Skeletal muscle satellite cell (primary cell): ENCODE measurements at regions not wholly inside any gene's neighbourhood (a gene's known extent, or its start where the extent isn't known, plus 50 kb on each side); places are given as distances from the start of the nearest gene placed in this dataset.
"Not testable (repeated sequence)": the region's sequence is repeated elsewhere in the genome, so short reads cannot be mapped to it uniquely, and the experiment has no call there.

ENCODE experiments used
- H3K27me3 ChIP-seq: 2 replicates; pipeline ENCODE4 v1.7.0; 2013; ENCODE audit warnings: low read length; ENCODE audit not compliant: control insufficient read depth, insufficient read depth
- H3K36me3 ChIP-seq: 2 replicates; pipeline ENCODE4 v1.7.0; 2013; ENCODE audit warnings: mild to moderate bottlenecking, control low read depth, low read length; ENCODE audit not compliant: insufficient read depth
- H3K4me1 ChIP-seq: 2 replicates; pipeline ENCODE4 v1.7.0; 2013; ENCODE audit warnings: low read length; ENCODE audit not compliant: control insufficient read depth, insufficient read depth
- H3K4me2 ChIP-seq: 2 replicates; pipeline ENCODE4 v1.7.0; 2013; ENCODE audit warnings: mild to moderate bottlenecking, low read length
- H3K4me3 ChIP-seq: 2 replicates; pipeline ENCODE4 v1.7.0; 2013; ENCODE audit warnings: low read length
- H3K9ac ChIP-seq: 2 replicates; pipeline ENCODE4 v1.7.0; 2013; ENCODE audit warnings: mild to moderate bottlenecking, low read depth, low read length, moderate library complexity
- H3K9me3 ChIP-seq: replicated peaks from 2 replicates; pipeline ENCODE4 v1.7.0; 2013; ENCODE audit warnings: mild to moderate bottlenecking, control low read depth, low read length

- Histone ChIP-seq H3K4me3 (no peak overlapping the region), H3K27me3 (no peaks in the 10 kb centered on the region), H3K4me2 (no peak overlapping the region), H3K9me3 (no peaks in the 10 kb centered on the region), H3K4me1 (no peaks in the 10 kb centered on the region), H3K36me3 (no peaks in the 10 kb centered on the region), H3K9ac (no peak overlapping the region)
These were observed 1053.0 kb downstream of the TSN start for GRCh38 chr2:122808286-122808969.

- not testable (repeated sequence) for H3K4me1 ChIP-seq, H3K4me2 ChIP-seq, H3K27me3 ChIP-seq, H3K4me3 ChIP-seq, H3K9ac ChIP-seq, H3K36me3 ChIP-seq, H3K9me3 ChIP-seq
These were observed 1056.8 kb downstream of the TSN start for GRCh38 chr2:122812214-122812613.

GRCh38 chr2:122815120-122815519 is 1059.7 kb downstream of the TSN start:
- H3K4me3 ChIP-seq, result no peak overlapping the region
- no peaks in the 10 kb centered on the region for H3K27me3 ChIP-seq

GRCh38 chr2:122816803-122817202 is 1061.4 kb downstream of the TSN start:
- Histone ChIP-seq H3K36me3 (no peaks in the 10 kb centered on the region), H3K4me3 (no peak overlapping the region), H3K4me1 (no peaks in the 10 kb centered on the region), H3K27me3 (no peaks in the 10 kb centered on the region), H3K4me2 (no peak overlapping the region), H3K9me3 (peaks cover 4% of the 10 kb centered on the region), H3K9ac (no peak overlapping the region)

More at GRCh38 chr2:122815120-122815519, 1059.7 kb downstream of the TSN start:
- Histone ChIP-seq H3K4me2 (no peak overlapping the region), H3K9me3 (peaks cover 4% of the 10 kb centered on the region), H3K36me3 (no peaks in the 10 kb centered on the region), H3K9ac (no peak overlapping the region), H3K4me1 (no peaks in the 10 kb centered on the region)

GRCh38 chr2:122822319-122822718 is 1066.9 kb downstream of the TSN start:
- Histone ChIP-seq H3K4me1 (no peaks in the 10 kb centered on the region), H3K9me3 (peaks cover 4% of the 10 kb centered on the region), H3K9ac (no peak overlapping the region), H3K4me3 (no peak overlapping the region), H3K27me3 (no peaks in the 10 kb centered on the region), H3K4me2 (no peak overlapping the region), H3K36me3 (no peaks in the 10 kb centered on the region)

GRCh38 chr2:122830157-122830556 is 1074.7 kb downstream of the TSN start:
- H3K4me1 ChIP-seq, result no peaks in the 10 kb centered on the region
- no peaks in the 10 kb centered on the region for H3K36me3 ChIP-seq
- H3K4me3 ChIP-seq, result no peak overlapping the region
- no peak overlapping the region for H3K9ac ChIP-seq
- H3K9me3 ChIP-seq, result no peaks in the 10 kb centered on the region
- no peaks in the 10 kb centered on the region for H3K27me3 ChIP-seq
- no peak overlapping the region for H3K4me2 ChIP-seq

- Histone ChIP-seq H3K4me1 (no peaks in the 10 kb centered on the region), H3K27me3 (no peaks in the 10 kb centered on the region), H3K4me3 (no peak overlapping the region), H3K9ac (no peak overlapping the region), H3K4me2 (no peak overlapping the region), H3K36me3 (no peaks in the 10 kb centered on the region), H3K9me3 (no peaks in the 10 kb centered on the region)
These were observed 1076.2 kb downstream of the TSN start for GRCh38 chr2:122831649-122832048.

GRCh38 chr2:122843503-122843902 is 1088.1 kb downstream of the TSN start:
- Histone ChIP-seq H3K4me2 (no peak overlapping the region), H3K4me3 (no peak overlapping the region), H3K4me1 (no peaks in the 10 kb centered on the region), H3K9ac (no peak overlapping the region), H3K9me3 (no peaks in the 10 kb centered on the region), H3K27me3 (no peaks in the 10 kb centered on the region), H3K36me3 (no peaks in the 10 kb centered on the region)

GRCh38 chr2:122851161-122851560 is 1095.7 kb downstream of the TSN start:
- Histone ChIP-seq H3K9me3 (peaks cover 7% of the 10 kb centered on the region), H3K4me3 (no peak overlapping the region), H3K4me1 (no peaks in the 10 kb centered on the region), H3K27me3 (no peaks in the 10 kb centered on the region), H3K36me3 (no peaks in the 10 kb centered on the region), H3K4me2 (no peak overlapping the region), H3K9ac (no peak overlapping the region)

- Histone ChIP-seq H3K4me3 (no peak overlapping the region), H3K4me2 (no peak overlapping the region), H3K9ac (no peak overlapping the region), H3K36me3 (no peaks in the 10 kb centered on the region), H3K4me1 (no peaks in the 10 kb centered on the region), H3K9me3 (peaks cover 7% of the 10 kb centered on the region), H3K27me3 (no peaks in the 10 kb centered on the region)
These were observed 1096.6 kb downstream of the TSN start for GRCh38 chr2:122851972-122852531.

- Histone ChIP-seq H3K9ac (no peak overlapping the region), H3K4me2 (no peak overlapping the region), H3K9me3 (peaks cover 12% of the 10 kb centered on the region), H3K4me3 (no peak overlapping the region), H3K36me3 (no peaks in the 10 kb centered on the region), H3K4me1 (no peaks in the 10 kb centered on the region), H3K27me3 (no peaks in the 10 kb centered on the region)
These were observed 1101.2 kb downstream of the TSN start for GRCh38 chr2:122856696-122857095.

- peaks cover 4% of the 10 kb centered on the region for H3K9me3 ChIP-seq
- no peaks in the 10 kb centered on the region for H3K36me3 ChIP-seq
- no peaks in the 10 kb centered on the region for H3K27me3 ChIP-seq
- no peak overlapping the region for H3K4me3 ChIP-seq
- no peak overlapping the region for H3K9ac ChIP-seq
- no peak overlapping the region for H3K4me2 ChIP-seq
- H3K4me1 ChIP-seq, result no peaks in the 10 kb centered on the region
These were observed 1102.7 kb downstream of the TSN start for GRCh38 chr2:122858075-122858702.
